ENCODE measurements at regions not wholly inside any gene's neighbourhood (a gene's known extent, or its start where the extent isn't known, plus 50 kb on each side); places are given as distances from the start of the nearest gene placed in this dataset.

DNA sequence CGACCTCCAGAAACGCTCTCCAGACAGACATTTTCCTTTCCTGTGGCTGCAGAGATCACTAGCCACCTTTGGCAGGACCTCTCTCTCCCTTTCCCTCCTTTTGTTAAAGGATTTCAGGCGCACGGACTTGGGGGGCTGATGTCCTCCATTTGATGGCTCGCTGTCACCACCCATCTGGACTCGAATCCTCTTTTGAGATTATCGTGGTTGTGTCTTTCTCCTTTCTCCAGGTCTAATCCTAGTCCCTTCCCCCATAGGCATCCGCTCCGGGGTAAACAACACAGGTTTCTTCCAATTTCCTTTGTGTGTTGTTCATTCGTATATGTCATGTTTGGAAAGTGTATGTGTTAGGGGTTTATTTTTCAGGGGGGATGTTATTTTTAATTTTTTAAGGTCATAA is 56.7 kb upstream of the SLC24A4 start:
- TF ChIP-seq POLR2A (IDR thresholded peaks at IDR 0.05; ENCODE audit: low read depth, low read length) (no peak), SPI1 (IDR thresholded peaks at IDR 0.05; ENCODE audit: low read depth, low read length) (no peak), POLR2AphosphoS5 (IDR thresholded peaks at IDR 0.05; ENCODE audit: low read depth, low read length) (no peak), POU2F2 (IDR thresholded peaks at IDR 0.05; ENCODE audit: low read depth, low read length) (no peak)

All from GM12891 (cell line).